CD14-positive monocyte (primary cell): ENCODE measurements at regions not wholly inside any gene's neighbourhood (a gene's known extent, or its start where the extent isn't known, plus 50 kb on each side); places are given as distances from the start of the nearest gene placed in this dataset.

Experiments used
- DNase-seq, 3 donors: peaks; one replicate each; pipeline ENCODE4 v3.0.0-alpha.2; 2011 to 2022
- H2AFZ ChIP-seq: 2 replicates; pipeline ENCODE4 v1.6.0; 2012; ENCODE audit warnings: mild to moderate bottlenecking, low read depth, low read length, inconsistent platforms; ENCODE audit not compliant: insufficient read depth, poor library complexity, severe bottlenecking
- H3K27ac ChIP-seq, 2 donors: 1 replicate in 1 of 2; 2 replicates in 1 of 2; pipeline ENCODE4 v1.5.1; 2012 to 2013; ENCODE audit warnings: low read length in 2 of 2, control low read depth in 1 of 2, inconsistent platforms in 1 of 2, low read depth in 1 of 2, mild to moderate bottlenecking in 1 of 2
- H3K27me3 ChIP-seq, 2 donors: one replicate each; pipeline versions ENCODE4 v1.6.0 to v1.6.1; 2011 to 2013; ENCODE audit warnings: low read length in 2 of 2; ENCODE audit not compliant: control insufficient read depth in 2 of 2, insufficient read depth in 2 of 2
- H3K36me3 ChIP-seq, 2 donors: replicated peaks in 1 of 2; 1 replicate in 1 of 2; 2 replicates in 1 of 2; pipeline versions ENCODE4 v1.5.1 to v1.6.1; 2012 to 2013; ENCODE audit warnings: low read length in 2 of 2, control low read depth in 1 of 2, inconsistent platforms in 1 of 2, mild to moderate bottlenecking in 1 of 2; ENCODE audit not compliant: insufficient read depth in 2 of 2, control insufficient read depth in 1 of 2
- H3K4me1 ChIP-seq, 2 donors: 1 replicate in 1 of 2; 2 replicates in 1 of 2; pipeline versions ENCODE4 v1.5.1 to v1.6.1; 2012 to 2013; ENCODE audit warnings: low read length in 2 of 2, control low read depth in 1 of 2, inconsistent platforms in 1 of 2, mild to moderate bottlenecking in 1 of 2, moderate library complexity in 1 of 2; ENCODE audit not compliant: insufficient read depth in 2 of 2, control insufficient read depth in 1 of 2
- H3K4me2 ChIP-seq: replicated peaks from 2 replicates; pipeline ENCODE3; 2012; ENCODE audit warnings: low read length, moderate library complexity, mild to moderate bottlenecking; ENCODE audit not compliant: poor library complexity, severe bottlenecking; ENCODE audit errors: extremely low read depth
- H3K4me3 ChIP-seq, 3 experiments: fragments of 200-600 bp in 1 of 3; sonication (generic) in 1 of 3; replicated peaks in 1 of 3; 1 replicate in 2 of 3; 2 replicates in 1 of 3; pipeline ENCODE4 v1.5.1; 2011 to 2013; ENCODE audit warnings: low read length in 3 of 3, mild to moderate bottlenecking in 3 of 3, control low read depth in 2 of 3, low read depth in 2 of 3, inconsistent platforms in 1 of 3, moderate library complexity in 1 of 3
- H3K79me2 ChIP-seq: 2 replicates; pipeline ENCODE4 v1.6.0; 2012; ENCODE audit warnings: mild to moderate bottlenecking, control low read depth, inconsistent platforms, low read length, moderate library complexity; ENCODE audit not compliant: insufficient read depth
- H3K9ac ChIP-seq: 2 replicates; pipeline ENCODE4 v1.6.0; 2017; ENCODE audit warnings: low read length, mild to moderate bottlenecking; ENCODE audit not compliant: insufficient read depth, poor library complexity, severe bottlenecking
- H3K9me3 ChIP-seq, 2 donors: replicated peaks in 1 of 2; 1 replicate in 1 of 2; 2 replicates in 1 of 2; pipeline versions ENCODE4 v1.5.1 to v1.6.1; 2012 to 2013; ENCODE audit warnings: low read length in 2 of 2, control low read depth in 1 of 2; ENCODE audit not compliant: control insufficient read depth in 1 of 2, insufficient read depth in 1 of 2
- H4K20me1 ChIP-seq: 2 replicates; pipeline ENCODE4 v1.6.0; 2012; ENCODE audit warnings: mild to moderate bottlenecking, low read length, control low read depth, moderate library complexity; ENCODE audit not compliant: insufficient read depth
- H3K27ac Mint-ChIP-seq, 7 donors: one replicate each; pipeline ENCODE4 v1.8.0; 2020; ENCODE audit warnings: mild to moderate bottlenecking in 7 of 7, mixed read lengths in 7 of 7, moderate library complexity in 6 of 7, inconsistent platforms in 2 of 7
- H3K27me3 Mint-ChIP-seq, 3 donors: one replicate each; pipeline ENCODE4 v1.8.0; 2021 to 2022; ENCODE audit warnings: low read depth in 3 of 3, mild to moderate bottlenecking in 3 of 3, mixed read lengths in 3 of 3, moderate library complexity in 3 of 3, inconsistent platforms in 1 of 3
- H3K36me3 Mint-ChIP-seq, 2 donors: one replicate each; pipeline ENCODE4 v1.8.0; 2020; ENCODE audit warnings: mixed read lengths in 2 of 2, inconsistent platforms in 1 of 2, mild to moderate bottlenecking in 1 of 2
- H3K4me1 Mint-ChIP-seq: one replicate; pipeline ENCODE4 v1.8.0; 2020; ENCODE audit warnings: mild to moderate bottlenecking, mixed read lengths
- H3K4me3 Mint-ChIP-seq, 2 donors: one replicate each; pipeline ENCODE4 v1.8.0; 2020; ENCODE audit warnings: mild to moderate bottlenecking in 2 of 2, mixed read lengths in 2 of 2, moderate library complexity in 1 of 2
- H3K9me3 Mint-ChIP-seq, 7 donors: one replicate each; pipeline ENCODE4 v1.8.0; 2020 to 2022; ENCODE audit warnings: mixed read lengths in 7 of 7, mild to moderate bottlenecking in 6 of 7, moderate library complexity in 6 of 7, inconsistent platforms in 2 of 7
- WGBS: methylation state at CpG from one replicate; pipeline ENCODE4 v1.1.5; 2013; ENCODE audit warnings: missing lambda C conversion rate; ENCODE audit not compliant: insufficient coverage; 5-methylcytosine and 5-hydroxymethylcytosine counted together
- intact Hi-C, 2 donors: fragments of 100-400 bp; cut with micrococcal nuclease; formaldehyde crosslinking; loops; one replicate each; pipeline versions ENCODE4 v1.15.0 to v1.15.1; 2023
- TF ChIP-seq, protein P1 (sequence below): fragments of 200-600 bp; IDR thresholded peaks from one replicate; pipeline ENCODE4 v1.8.0; 2022; ENCODE audit warnings: antibody characterized with exemption, mild to moderate bottlenecking

DNA sequence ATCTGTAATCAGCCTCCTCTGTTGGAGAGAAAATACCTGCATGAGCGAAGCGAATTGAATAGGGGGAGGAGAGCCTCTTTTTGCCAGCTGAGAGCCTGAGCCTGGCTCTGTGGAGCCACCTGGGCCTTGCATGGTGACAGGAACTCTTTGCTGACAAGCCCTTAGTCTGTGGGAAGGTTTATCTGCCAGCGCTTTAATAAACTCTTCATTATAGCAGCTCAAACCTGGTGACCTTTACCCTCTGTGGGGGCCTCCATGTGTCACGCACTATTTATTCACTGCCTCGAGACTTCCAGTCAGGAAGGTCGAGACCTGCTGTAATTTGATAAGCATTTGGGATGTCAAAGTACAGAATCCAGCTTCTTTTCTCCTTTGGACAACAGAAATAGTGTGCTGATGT is 282.6 kb downstream of the CBLN1 start:
- H3K36me3 Mint-ChIP-seq, result no peaks in the 10 kb centered on the region
- H4K20me1 ChIP-seq, result no peaks in the 10 kb centered on the region
- no peak overlapping the region for H3K4me2 ChIP-seq
- no peaks in the 10 kb centered on the region for H3K4me1 ChIP-seq
- no peaks in the 10 kb centered on the region for H3K36me3 ChIP-seq
- no peaks in the 10 kb centered on the region for H3K4me1 Mint-ChIP-seq
- no peak overlapping the region for H3K4me3 ChIP-seq
- H3K9me3 Mint-ChIP-seq, result no peaks in the 10 kb centered on the region
- no peak overlapping the region for H3K27ac ChIP-seq
- no peak overlapping the region for H3K27ac Mint-ChIP-seq
- no peaks in the 10 kb centered on the region for H3K79me2 ChIP-seq
- H3K27me3 Mint-ChIP-seq, result peaks cover 1 to 3% (median 3%) of the 10 kb centered on the region in 3 donors
- DNase-seq, result no peak
- no peaks in the 10 kb centered on the region for H3K9me3 ChIP-seq
- TF ChIP-seq, protein P1, sequence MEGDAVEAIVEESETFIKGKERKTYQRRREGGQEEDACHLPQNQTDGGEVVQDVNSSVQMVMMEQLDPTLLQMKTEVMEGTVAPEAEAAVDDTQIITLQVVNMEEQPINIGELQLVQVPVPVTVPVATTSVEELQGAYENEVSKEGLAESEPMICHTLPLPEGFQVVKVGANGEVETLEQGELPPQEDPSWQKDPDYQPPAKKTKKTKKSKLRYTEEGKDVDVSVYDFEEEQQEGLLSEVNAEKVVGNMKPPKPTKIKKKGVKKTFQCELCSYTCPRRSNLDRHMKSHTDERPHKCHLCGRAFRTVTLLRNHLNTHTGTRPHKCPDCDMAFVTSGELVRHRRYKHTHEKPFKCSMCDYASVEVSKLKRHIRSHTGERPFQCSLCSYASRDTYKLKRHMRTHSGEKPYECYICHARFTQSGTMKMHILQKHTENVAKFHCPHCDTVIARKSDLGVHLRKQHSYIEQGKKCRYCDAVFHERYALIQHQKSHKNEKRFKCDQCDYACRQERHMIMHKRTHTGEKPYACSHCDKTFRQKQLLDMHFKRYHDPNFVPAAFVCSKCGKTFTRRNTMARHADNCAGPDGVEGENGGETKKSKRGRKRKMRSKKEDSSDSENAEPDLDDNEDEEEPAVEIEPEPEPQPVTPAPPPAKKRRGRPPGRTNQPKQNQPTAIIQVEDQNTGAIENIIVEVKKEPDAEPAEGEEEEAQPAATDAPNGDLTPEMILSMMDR, result no peak
- no peak overlapping the region for H2AFZ ChIP-seq
- H3K27me3 ChIP-seq, result no peaks in the 10 kb centered on the region
- no CpG with 5 or more reads among the region's 6 CpGs for WGBS
- no peak overlapping the region for H3K9ac ChIP-seq
- intact Hi-C loops, result no loop called here
- H3K4me3 Mint-ChIP-seq, result no peak overlapping the region

DNA sequence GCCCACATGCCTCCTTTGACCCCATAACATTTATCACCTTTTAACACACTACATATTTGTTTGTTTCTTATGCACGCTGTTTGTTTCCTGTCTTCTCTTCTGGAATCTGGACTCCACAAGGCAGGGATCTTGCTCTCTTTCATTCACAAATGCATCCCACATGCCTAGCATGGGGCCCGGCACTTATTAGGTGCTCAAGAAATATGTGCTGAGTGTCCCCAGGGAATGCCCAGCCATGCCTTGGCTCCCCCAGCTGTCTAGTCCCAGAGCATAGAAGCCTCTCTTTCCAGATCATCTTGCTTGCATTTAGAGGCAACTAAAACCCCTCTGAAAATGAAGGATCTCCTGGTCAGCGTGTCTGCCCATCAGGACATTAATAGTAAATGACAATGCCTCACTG is 283.7 kb downstream of the CBLN1 start:
- H3K9ac ChIP-seq, result no peak overlapping the region

More for the DNA sequence above, 283.7 kb downstream of the CBLN1 start:
- Mint-ChIP-seq H3K27ac (no peak overlapping the region), H3K36me3 (no peaks in the 10 kb centered on the region), H3K9me3 (no peaks in the 10 kb centered on the region), H3K4me1 (no peaks in the 10 kb centered on the region), H3K27me3 (peaks cover 1 to 3% (median 3%) of the 10 kb centered on the region in 3 donors), H3K4me3 (no peak overlapping the region)
- Histone ChIP-seq H3K27ac (no peak overlapping the region), H3K9me3 (no peaks in the 10 kb centered on the region), H3K79me2 (no peaks in the 10 kb centered on the region), H3K4me2 (no peak overlapping the region), H3K27me3 (no peaks in the 10 kb centered on the region), H2AFZ (no peak overlapping the region), H3K36me3 (no peaks in the 10 kb centered on the region), H4K20me1 (no peaks in the 10 kb centered on the region), H3K4me3 (no peak overlapping the region), H3K4me1 (no peaks in the 10 kb centered on the region)
- 88% methylated on average over 3 of the region's 3 CpGs for WGBS
- TF ChIP-seq, protein P1, result no peak
- intact Hi-C loops, result no loop called here
- DNase-seq, result no peak
